GM19328 (cell line): ENCODE measurements at regions not wholly inside any gene's neighbourhood (a gene's known extent, or its start where the extent isn't known, plus 50 kb on each side); places are given as distances from the start of the nearest gene placed in this dataset.

Source experiments
- ATAC-seq: cut with Tn5 transposase; IDR thresholded peaks from one replicate; pipeline ENCODE4 v1.9.1; 2021; ENCODE audit warnings: mild to moderate bottlenecking, moderate library complexity; ENCODE audit not compliant: unreplicated experiment

- ATAC-seq = peak; percentile 81
Observed at GRCh38 chr1:238252033-238252802, 361.5 kb upstream of the ZP4 start.

DNA sequence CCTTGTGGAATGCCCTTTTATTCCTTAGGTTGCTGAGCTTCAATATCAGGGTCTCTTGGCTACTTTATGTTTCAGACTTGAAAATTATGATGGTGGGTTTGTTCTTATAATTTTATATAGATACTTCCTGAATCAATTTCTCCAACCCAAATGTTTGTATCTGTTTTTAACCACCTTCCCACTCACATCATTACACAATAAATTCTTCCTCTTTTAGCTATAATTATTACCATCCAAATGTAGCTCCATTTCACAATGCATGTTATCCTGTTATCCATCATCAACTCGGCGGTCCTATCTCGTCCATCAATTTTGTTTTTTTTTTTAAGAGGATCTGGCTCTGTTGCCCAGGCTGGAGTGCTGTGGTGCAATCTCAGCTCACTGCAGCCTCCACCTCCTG, 357.6 kb upstream of the ZP4 start:
- ATAC-seq = no peak

DNA sequence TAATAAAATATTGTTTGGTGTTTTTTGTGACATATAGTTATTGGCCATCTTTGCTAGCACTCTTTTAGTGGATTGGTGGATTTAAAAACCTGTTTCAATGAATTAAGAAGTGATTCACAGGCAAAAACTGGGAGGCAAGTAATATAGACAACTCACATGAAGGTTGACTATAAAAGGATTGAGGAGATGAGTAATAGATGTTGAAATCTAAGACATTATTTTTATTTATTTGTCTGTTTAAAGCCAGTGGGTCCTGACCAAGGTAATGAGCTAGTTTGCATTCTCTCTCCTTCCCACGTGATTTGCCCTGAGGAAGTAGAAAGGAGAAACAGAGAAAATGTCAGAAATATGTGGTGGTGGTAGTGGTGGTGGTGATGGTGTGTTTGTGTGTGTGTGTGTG, 351.5 kb upstream of the ZP4 start:
- no peak for ATAC-seq

DNA sequence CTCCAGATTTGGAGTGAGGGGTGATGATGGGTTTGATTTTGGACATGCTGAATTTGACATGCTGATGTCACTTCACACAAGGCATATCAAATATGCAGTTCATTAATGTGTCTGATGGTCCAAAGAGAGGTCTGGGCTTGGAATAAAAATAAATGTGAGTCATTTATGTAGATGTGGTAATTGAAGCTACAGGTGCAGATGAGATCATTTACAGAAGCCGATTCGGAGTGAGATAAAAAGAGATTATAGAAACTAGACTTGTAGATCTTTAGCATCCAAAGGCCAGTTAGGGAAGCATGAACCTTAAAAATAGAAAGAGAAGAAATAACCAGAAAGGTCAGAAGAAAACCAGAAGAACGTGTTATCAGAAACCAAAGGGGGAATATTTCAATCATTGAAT, 350.9 kb upstream of the ZP4 start:
- ATAC-seq = no peak

DNA sequence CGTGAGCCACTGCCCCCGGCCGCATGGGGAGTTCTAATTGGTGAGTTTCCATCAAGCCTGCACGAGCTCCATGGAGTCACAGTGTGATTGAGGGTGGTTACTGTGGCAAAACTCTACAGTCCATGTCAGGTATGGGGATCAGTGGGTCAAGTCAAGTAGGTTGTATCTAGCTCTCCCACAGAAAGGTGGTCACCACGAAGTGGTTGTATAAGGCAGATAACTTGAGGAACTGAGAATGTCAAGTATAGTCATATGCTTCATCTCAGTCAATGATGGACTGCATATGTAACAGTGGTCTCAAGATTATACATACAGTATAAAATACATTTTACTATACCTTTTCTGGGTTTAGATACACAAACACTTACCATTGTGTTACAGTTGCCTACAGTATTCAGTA, 348.6 kb upstream of the ZP4 start:
- no peak for ATAC-seq

- ATAC-seq = no peak
Observed at GRCh38 chr1:238233966-238234365, 343.2 kb upstream of the ZP4 start.

DNA sequence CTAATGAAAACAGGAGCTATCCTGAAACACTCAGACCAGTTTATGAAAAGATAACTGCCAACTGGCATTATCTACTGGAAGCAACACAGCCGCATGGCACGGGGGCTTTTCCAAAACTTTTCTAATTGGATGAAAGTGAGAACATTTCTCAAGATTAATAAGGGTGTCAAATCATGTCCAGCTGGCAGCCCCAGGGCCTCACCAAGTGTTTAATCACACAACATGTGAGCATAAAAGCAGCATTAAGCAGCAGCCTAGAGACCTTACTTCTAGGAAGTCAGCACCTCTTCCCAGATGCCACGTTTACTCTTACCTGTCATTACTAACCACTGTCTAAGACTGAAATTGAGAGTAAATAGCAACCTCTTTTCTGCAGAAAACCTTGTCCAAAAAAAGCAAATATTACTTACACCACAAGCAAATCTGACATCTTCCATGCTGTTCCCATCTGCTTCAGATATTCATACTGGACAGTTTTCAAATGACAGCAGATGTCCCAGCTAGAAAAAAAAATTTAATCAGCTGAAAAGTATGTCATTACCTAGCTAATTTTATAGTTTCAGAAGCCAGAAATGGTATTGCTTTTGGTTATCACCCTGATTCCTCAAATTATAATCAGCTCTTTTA, 341.5 kb upstream of the ZP4 start:
- no peak for ATAC-seq

- ATAC-seq = no peak
Observed at GRCh38 chr1:238226810-238227209, 336.1 kb upstream of the ZP4 start.

GRCh38 chr1:238223076-238223640, 332.4 kb upstream of the ZP4 start:
- no peak for ATAC-seq

DNA sequence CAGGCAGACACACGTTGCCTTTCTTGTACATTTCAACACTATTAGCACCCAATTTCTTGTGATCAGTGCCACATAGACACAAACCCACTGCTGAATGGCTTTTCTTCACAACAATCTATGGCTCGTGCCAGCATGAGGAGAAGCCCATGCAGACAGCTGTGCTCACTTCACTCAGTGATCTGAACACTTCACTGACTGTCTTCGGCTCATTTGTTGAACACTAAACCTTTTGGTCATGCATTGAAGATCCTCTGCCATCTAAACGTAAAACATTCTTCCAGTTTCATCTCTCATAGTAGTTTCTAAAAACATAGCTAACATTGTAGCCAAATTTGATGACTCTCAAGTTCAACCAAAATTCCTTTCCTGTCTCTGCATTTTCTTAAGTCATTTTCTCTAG, 331.0 kb upstream of the ZP4 start:
- no peak for ATAC-seq

GRCh38 chr1:238214449-238214848, 323.7 kb upstream of the ZP4 start:
- no peak for ATAC-seq

- no peak for ATAC-seq
Observed at GRCh38 chr1:238205045-238205662, 314.4 kb upstream of the ZP4 start.

- ATAC-seq = no peak
Observed at GRCh38 chr1:238201992-238202391, 311.3 kb upstream of the ZP4 start.

GRCh38 chr1:238199325-238199724, 308.6 kb upstream of the ZP4 start:
- ATAC-seq = no peak

DNA sequence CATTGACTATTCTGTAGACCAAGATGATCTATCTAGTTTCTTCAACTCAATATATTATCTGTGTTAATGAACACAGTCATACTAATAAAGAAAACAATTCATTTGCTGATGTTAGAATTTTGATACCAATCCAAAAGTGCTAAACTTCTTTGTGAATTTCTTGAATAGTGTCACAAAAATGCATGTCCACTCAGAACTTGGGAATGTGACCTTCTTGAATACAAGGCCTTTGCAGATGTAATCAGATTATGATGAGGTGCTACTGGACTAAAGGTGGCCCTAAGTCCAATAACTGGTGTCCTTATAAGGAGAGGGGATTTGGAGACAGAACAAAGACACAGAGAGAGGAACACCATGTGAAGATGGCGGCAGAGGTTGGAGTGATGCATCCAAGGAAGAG, 305.8 kb upstream of the ZP4 start:
- no peak for ATAC-seq

DNA sequence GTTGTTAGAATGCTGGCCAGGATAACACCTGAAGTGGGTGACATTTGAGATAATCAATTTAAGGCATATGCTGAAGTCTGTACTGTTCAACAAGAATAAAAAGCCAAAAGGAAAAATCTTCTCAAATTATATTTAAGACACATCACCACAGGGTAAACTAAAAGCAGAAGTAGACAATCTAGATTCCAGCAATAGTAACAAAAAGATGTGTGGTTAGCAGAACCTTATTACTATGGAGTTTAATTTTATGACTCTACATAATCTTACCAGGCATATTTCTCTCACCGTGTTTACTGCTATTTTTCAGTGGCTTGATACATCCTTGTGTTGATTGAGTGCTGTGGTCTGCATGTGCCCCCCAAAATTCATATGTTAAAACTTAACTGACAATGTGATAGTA, 300.4 kb upstream of the ZP4 start:
- no peak for ATAC-seq

- ATAC-seq = no peak
Observed at GRCh38 chr1:238187575-238187949, 296.8 kb upstream of the ZP4 start.

- no peak for ATAC-seq
Observed at GRCh38 chr1:238186887-238187574, 296.3 kb upstream of the ZP4 start.

DNA sequence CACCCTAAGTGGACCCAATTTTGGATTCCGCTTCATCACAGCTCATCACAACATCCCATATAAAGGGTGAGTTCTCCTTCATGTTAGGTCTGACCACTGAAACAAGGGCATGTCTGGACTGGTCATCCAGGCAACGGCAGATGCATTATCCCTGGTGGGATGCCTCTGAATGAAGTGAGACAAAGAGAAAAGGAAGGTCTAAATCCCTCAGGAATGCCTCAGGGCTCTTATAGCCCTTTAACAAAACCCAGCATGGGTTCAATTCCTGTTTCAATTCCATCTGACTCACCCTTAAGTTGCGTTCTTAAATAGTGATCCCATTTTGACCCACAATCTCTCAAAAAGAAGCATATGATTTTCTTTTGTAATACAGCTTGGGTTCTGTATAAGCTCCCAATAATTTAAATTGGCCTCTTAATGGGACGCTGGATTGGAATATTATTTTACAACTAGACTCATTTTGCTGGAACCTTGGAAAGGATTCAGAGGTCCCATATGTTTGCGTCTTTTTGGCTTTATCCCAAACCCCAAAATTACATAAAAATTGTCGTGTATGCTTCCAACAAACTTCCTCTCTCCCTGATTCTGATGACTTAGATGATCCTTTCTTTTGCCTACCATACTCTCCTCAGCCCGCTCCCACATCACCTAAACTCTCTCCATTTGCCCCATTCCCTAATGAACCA, 287.4 kb upstream of the ZP4 start:
- no peak for ATAC-seq

GRCh38 chr1:238177351-238177750, 286.6 kb upstream of the ZP4 start:
- ATAC-seq = no peak

DNA sequence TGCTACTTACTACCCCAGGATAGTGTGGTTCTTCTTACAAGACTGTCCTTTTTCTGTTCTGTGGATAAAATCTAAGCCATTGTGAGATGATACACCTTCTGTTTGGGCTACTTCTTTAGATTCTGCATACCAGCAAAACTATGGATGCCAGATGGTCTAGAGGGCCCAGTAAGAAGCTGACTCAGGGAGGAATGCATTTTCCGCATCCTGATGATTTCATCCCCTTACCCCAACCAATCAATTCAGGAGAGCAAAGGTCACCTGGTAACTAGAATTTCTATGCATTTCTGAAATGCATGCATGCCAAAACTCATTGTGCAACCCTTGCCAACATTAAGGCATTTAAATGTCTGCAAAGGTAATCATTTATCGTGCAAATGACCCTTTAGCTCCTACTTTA, 285.7 kb upstream of the ZP4 start:
- no peak for ATAC-seq
